H1 (cell line): ENCODE measurements at regions not wholly inside any gene's neighbourhood (a gene's known extent, or its start where the extent isn't known, plus 50 kb on each side); places are given as distances from the start of the nearest gene placed in this dataset.

Source experiments
- ASH2L ChIP-seq: fragments of 200-600, 300-600 bp; sonication (generic); IDR thresholded peaks from one replicate; pipeline ENCODE4 v1.7.1; 2017; ENCODE audit warnings: low read length
- BCL11A ChIP-seq, 2 experiments: IDR thresholded peaks; one replicate each; pipeline ENCODE4 v1.6.1; 2011; ENCODE audit warnings: low read depth in 2 of 2, low read length in 2 of 2, mild to moderate bottlenecking in 2 of 2
- EZH2 ChIP-seq: fragments of 200-600 bp; sonication (generic); IDR thresholded peaks from 2 replicates; pipeline ENCODE4 v1.7.1; 2012; ENCODE audit warnings: low read depth, mild to moderate bottlenecking, moderate library complexity, low read length, inconsistent platforms; ENCODE audit not compliant: severe bottlenecking
- HDAC2 ChIP-seq, 2 experiments: fragments of 300-600 bp in 1 of 2; sonication (generic) in 1 of 2; IDR thresholded peaks; 2 replicates each; pipeline ENCODE4 v1.6.1; 2011 to 2012; ENCODE audit warnings: low read depth in 2 of 2, low read length in 2 of 2, mild to moderate bottlenecking in 2 of 2, moderate library complexity in 2 of 2, borderline replicate concordance in 1 of 2, inconsistent platforms in 1 of 2
- POLR2AphosphoS5 ChIP-seq: IDR thresholded peaks from 2 replicates; pipeline ENCODE4 v1.6.1; 2011; ENCODE audit warnings: low read depth, low read length
- USF2 ChIP-seq: IDR thresholded peaks from 2 replicates; pipeline ENCODE4 v1.6.1; 2011; ENCODE audit warnings: low read length, improper control_type of control experiment

DNA sequence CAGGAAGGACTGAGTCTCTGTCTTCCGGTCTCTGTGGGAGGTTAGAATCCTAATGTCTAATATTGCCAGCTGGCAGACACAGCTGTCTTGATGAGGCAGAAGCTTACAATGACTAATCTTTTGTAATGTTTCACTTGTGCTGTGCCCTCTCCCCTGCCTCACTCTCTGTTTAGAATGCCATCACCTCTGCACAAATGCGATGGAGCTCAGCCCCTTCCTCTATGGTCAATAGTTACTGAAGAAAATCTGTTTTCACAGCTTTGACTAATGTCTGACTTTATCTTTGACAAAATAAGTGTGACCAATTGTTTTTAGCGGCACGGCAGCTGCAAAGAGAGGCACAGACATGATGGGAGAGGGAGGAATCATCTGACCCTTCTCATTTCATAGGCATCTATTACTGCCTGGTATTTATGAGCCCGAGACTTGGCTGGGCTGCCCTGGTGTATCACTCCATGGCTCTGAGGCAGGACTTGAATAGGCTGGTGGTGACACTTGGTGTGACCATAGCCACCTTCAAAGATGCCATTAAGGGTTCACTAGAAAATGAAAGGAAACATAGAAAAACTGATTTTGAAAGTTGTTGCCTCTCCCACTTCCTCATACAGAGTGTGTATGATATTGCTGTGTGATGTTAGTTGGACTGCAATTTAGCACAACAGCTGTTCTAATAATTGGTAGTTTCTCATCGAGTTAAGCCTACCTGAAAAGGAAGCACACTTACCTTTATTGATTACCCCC, 163.2 kb upstream of the NBPF11 start (continued):
- TF ChIP-seq POLR2AphosphoS5 (no peak), HDAC2 (IDR thresholded peaks at IDR 0.05; ENCODE audit: borderline replicate concordance in 1 of 2, low read depth in 2 of 2, low read length in 2 of 2) (no peak), USF2 (no peak), EZH2 (no peak), ASH2L (no peak), BCL11A (IDR thresholded peaks at IDR 0.05; ENCODE audit: low read depth in 2 of 2, low read length in 2 of 2) (no peak)
